ENCODE measurements at regions not wholly inside any gene's neighbourhood (a gene's known extent, or its start where the extent isn't known, plus 50 kb on each side); places are given as distances from the start of the nearest gene placed in this dataset.

DNA sequence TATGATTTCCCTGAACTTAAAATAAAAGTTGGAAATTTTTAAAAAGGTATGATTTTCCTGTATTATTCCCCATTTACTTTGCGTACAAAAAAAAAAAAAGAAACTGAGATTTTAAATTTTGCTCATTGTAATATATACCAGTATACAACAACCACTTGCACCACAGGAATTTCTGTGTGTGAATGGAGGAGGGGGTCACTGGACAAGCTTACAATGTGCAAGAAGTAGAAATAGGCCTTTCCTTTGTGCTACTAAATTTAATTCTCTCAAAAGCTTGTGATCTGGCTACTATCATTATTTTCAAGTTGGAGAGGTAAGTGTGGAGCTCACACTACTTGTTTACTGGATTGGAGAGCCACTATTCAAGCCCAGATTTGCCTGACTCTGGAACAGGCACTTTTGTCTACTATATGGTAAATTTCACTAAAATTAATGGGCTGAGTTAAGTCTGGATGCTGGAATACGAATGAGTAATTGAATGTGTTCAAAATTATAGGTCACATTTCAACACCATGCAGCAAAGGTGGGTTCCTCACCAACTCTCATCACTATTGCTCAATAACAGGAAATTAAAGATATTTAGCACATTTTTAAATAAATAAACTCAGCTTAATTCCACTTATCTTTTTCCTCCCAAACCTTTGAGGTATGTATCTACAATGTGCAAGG is 148.0 kb upstream of the MBNL1 start:
- no peak overlapping the region for H3K27ac ChIP-seq (ENCODE audit: low read length)

GRCh38 chr3:152121270-152121636 is 147.5 kb upstream of the MBNL1 start:
- no peaks in the 10 kb centered on the region for H3K4me1 ChIP-seq (ENCODE audit: control insufficient read depth, insufficient read depth, low read length)
- no peaks in the 10 kb centered on the region for H3K27me3 ChIP-seq (ENCODE audit: control insufficient read depth in 1 of 2, insufficient read depth in 2 of 2, low read length in 2 of 2)
- no peaks in the 10 kb centered on the region for H3K36me3 ChIP-seq (ENCODE audit: control insufficient read depth in 2 of 2, insufficient read depth in 2 of 2, low read length in 2 of 2)
- H3K27ac ChIP-seq (ENCODE audit: low read length), result no peak overlapping the region
- H3K4me3 ChIP-seq (ENCODE audit: low read length in 2 of 2), result no peak overlapping the region
- no peak overlapping the region for H3K9ac ChIP-seq (ENCODE audit: low read length in 2 of 2)
- H3K9me3 ChIP-seq (ENCODE audit: control insufficient read depth in 2 of 2, low read length in 2 of 2), result no peaks in the 10 kb centered on the region

More for the DNA sequence above, 148.0 kb upstream of the MBNL1 start:
- Histone ChIP-seq H3K36me3 (ENCODE audit: control insufficient read depth in 2 of 2, insufficient read depth in 2 of 2, low read length in 2 of 2) (no peaks in the 10 kb centered on the region), H3K27me3 (ENCODE audit: control insufficient read depth in 1 of 2, insufficient read depth in 2 of 2, low read length in 2 of 2) (no peaks in the 10 kb centered on the region), H3K9me3 (ENCODE audit: control insufficient read depth in 2 of 2, low read length in 2 of 2) (no peaks in the 10 kb centered on the region), H3K4me3 (ENCODE audit: low read length in 2 of 2) (no peak overlapping the region), H3K4me1 (ENCODE audit: control insufficient read depth, insufficient read depth, low read length) (no peaks in the 10 kb centered on the region), H3K9ac (ENCODE audit: low read length in 2 of 2) (no peak overlapping the region)

DNA sequence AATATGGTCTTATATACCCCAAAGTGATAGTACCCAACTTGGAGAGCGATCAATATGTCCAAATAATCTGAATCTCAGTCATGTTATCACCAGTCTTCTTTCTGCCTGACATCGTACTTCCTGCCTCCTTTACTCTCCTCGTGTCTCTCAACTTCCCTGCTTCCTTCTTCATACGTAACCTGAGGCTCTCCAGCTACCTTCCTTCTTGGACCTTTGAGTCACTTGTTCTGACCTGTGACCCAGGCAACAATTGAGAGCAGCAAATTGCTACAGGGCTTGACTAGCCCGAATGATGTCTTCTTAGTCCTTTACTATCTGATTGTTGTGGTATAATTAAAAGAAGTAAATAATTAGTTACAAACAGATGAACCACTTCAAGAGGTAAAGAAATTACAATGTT is 145.9 kb upstream of the MBNL1 start:
- H3K4me1 ChIP-seq (ENCODE audit: control insufficient read depth, insufficient read depth, low read length), result no peaks in the 10 kb centered on the region
- H3K4me3 ChIP-seq (ENCODE audit: low read length in 2 of 2), result no peak overlapping the region
- no peak overlapping the region for H3K27ac ChIP-seq (ENCODE audit: low read length)
- no peaks in the 10 kb centered on the region for H3K27me3 ChIP-seq (ENCODE audit: control insufficient read depth in 1 of 2, insufficient read depth in 2 of 2, low read length in 2 of 2)
- no peaks in the 10 kb centered on the region for H3K36me3 ChIP-seq (ENCODE audit: control insufficient read depth in 2 of 2, insufficient read depth in 2 of 2, low read length in 2 of 2)
- H3K9ac ChIP-seq (ENCODE audit: low read length in 2 of 2), result no peak overlapping the region
- H3K9me3 ChIP-seq (ENCODE audit: control insufficient read depth in 2 of 2, low read length in 2 of 2), result no peaks in the 10 kb centered on the region

DNA sequence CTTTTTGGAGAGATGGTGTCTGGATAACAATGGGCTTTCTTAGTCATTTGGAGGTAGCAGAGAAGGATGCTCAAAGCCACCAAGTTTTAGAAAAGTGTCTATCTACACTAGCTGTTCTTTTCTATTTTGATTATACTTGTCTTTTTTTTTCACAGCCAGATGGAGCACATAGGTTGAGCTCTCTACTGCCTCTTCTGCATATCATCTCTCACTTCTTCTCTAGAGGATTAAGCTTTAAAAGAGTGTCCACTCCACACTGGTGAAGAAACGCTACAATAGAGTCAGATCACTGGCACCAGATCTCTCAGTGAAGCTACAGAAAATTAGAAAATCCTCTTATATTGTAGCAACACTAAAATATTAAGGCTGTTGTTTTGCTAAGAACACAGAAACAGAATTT is 145.3 kb upstream of the MBNL1 start:
- H3K9me3 ChIP-seq (ENCODE audit: control insufficient read depth in 2 of 2, low read length in 2 of 2), result no peaks in the 10 kb centered on the region
- no peaks in the 10 kb centered on the region for H3K36me3 ChIP-seq (ENCODE audit: control insufficient read depth in 2 of 2, insufficient read depth in 2 of 2, low read length in 2 of 2)
- H3K27ac ChIP-seq (ENCODE audit: low read length), result no peak overlapping the region
- H3K9ac ChIP-seq (ENCODE audit: low read length in 2 of 2), result no peak overlapping the region
- no peaks in the 10 kb centered on the region for H3K27me3 ChIP-seq (ENCODE audit: control insufficient read depth in 1 of 2, insufficient read depth in 2 of 2, low read length in 2 of 2)
- H3K4me3 ChIP-seq (ENCODE audit: low read length in 2 of 2), result no peak overlapping the region
- H3K4me1 ChIP-seq (ENCODE audit: control insufficient read depth, insufficient read depth, low read length), result no peaks in the 10 kb centered on the region

- Histone ChIP-seq H3K36me3 (ENCODE audit: control insufficient read depth in 2 of 2, insufficient read depth in 2 of 2, low read length in 2 of 2) (no peaks in the 10 kb centered on the region), H3K27me3 (ENCODE audit: control insufficient read depth in 1 of 2, insufficient read depth in 2 of 2, low read length in 2 of 2) (no peaks in the 10 kb centered on the region), H3K4me3 (ENCODE audit: low read length in 2 of 2) (no peak overlapping the region), H3K4me1 (ENCODE audit: control insufficient read depth, insufficient read depth, low read length) (no peaks in the 10 kb centered on the region), H3K27ac (ENCODE audit: low read length) (no peak overlapping the region), H3K9me3 (ENCODE audit: control insufficient read depth in 2 of 2, low read length in 2 of 2) (no peaks in the 10 kb centered on the region), H3K9ac (ENCODE audit: low read length in 2 of 2) (no peak overlapping the region)
Observed at GRCh38 chr3:152126260-152126659, 142.5 kb upstream of the MBNL1 start.

- Histone ChIP-seq H3K27ac (ENCODE audit: low read length) (no peak overlapping the region), H3K9me3 (ENCODE audit: control insufficient read depth in 2 of 2, low read length in 2 of 2) (no peaks in the 10 kb centered on the region), H3K4me1 (ENCODE audit: control insufficient read depth, insufficient read depth, low read length) (no peaks in the 10 kb centered on the region), H3K4me3 (ENCODE audit: low read length in 2 of 2) (no peak overlapping the region), H3K36me3 (ENCODE audit: control insufficient read depth in 2 of 2, insufficient read depth in 2 of 2, low read length in 2 of 2) (no peaks in the 10 kb centered on the region), H3K27me3 (ENCODE audit: control insufficient read depth in 1 of 2, insufficient read depth in 2 of 2, low read length in 2 of 2) (no peaks in the 10 kb centered on the region), H3K9ac (ENCODE audit: low read length in 2 of 2) (no peak overlapping the region)
Observed at GRCh38 chr3:152127058-152127457, 141.7 kb upstream of the MBNL1 start.

DNA sequence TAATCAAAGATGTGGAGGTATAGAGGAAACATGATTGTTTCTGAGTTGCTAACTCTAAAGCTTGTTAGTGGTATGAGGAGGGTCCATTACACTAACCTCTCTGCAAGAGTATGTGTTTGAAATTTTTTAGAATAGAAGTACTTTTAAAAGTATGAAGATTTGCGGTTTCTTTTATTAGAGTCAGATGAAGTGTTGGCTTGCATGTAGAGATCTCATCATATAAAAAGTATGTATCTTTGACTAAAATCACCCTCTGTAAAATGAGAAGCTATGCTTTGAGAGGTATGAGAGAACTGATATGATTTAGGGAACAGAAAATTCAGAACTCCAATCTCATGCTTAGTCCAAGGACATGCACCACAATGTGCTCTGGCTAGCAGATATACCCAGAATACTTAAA is 140.4 kb upstream of the MBNL1 start:
- Histone ChIP-seq H3K36me3 (ENCODE audit: control insufficient read depth in 2 of 2, insufficient read depth in 2 of 2, low read length in 2 of 2) (no peaks in the 10 kb centered on the region), H3K9ac (ENCODE audit: low read length in 2 of 2) (no peak overlapping the region), H3K27ac (ENCODE audit: low read length) (no peak overlapping the region), H3K27me3 (ENCODE audit: control insufficient read depth in 1 of 2, insufficient read depth in 2 of 2, low read length in 2 of 2) (no peaks in the 10 kb centered on the region), H3K9me3 (ENCODE audit: control insufficient read depth in 2 of 2, low read length in 2 of 2) (no peaks in the 10 kb centered on the region), H3K4me1 (ENCODE audit: control insufficient read depth, insufficient read depth, low read length) (no peaks in the 10 kb centered on the region), H3K4me3 (ENCODE audit: low read length in 2 of 2) (no peak overlapping the region)

- H3K4me3 ChIP-seq (ENCODE audit: low read length in 2 of 2), result no peak overlapping the region
Observed at GRCh38 chr3:152139651-152140050, 129.1 kb upstream of the MBNL1 start.

GRCh38 chr3:152146461-152146860 is 122.3 kb upstream of the MBNL1 start:
- no peak overlapping the region for H3K4me3 ChIP-seq (ENCODE audit: low read length in 2 of 2)
- H3K9me3 ChIP-seq (ENCODE audit: control insufficient read depth in 2 of 2, low read length in 2 of 2), result no peaks in the 10 kb centered on the region
- no peak overlapping the region for H3K9ac ChIP-seq (ENCODE audit: low read length in 2 of 2)
- H3K4me1 ChIP-seq (ENCODE audit: control insufficient read depth, insufficient read depth, low read length), result no peaks in the 10 kb centered on the region
- H3K27me3 ChIP-seq (ENCODE audit: control insufficient read depth in 1 of 2, insufficient read depth in 2 of 2, low read length in 2 of 2), result no peaks in the 10 kb centered on the region
- no peak overlapping the region for H3K27ac ChIP-seq (ENCODE audit: low read length)
- no peaks in the 10 kb centered on the region for H3K36me3 ChIP-seq (ENCODE audit: control insufficient read depth in 2 of 2, insufficient read depth in 2 of 2, low read length in 2 of 2)

More at GRCh38 chr3:152139651-152140050, 129.1 kb upstream of the MBNL1 start:
- Histone ChIP-seq H3K4me1 (ENCODE audit: control insufficient read depth, insufficient read depth, low read length) (no peaks in the 10 kb centered on the region), H3K27me3 (ENCODE audit: control insufficient read depth in 1 of 2, insufficient read depth in 2 of 2, low read length in 2 of 2) (no peaks in the 10 kb centered on the region), H3K9me3 (ENCODE audit: control insufficient read depth in 2 of 2, low read length in 2 of 2) (peaks cover 0 to 4% of the 10 kb centered on the region in 2 donors), H3K9ac (ENCODE audit: low read length in 2 of 2) (no peak overlapping the region), H3K27ac (ENCODE audit: low read length) (no peak overlapping the region), H3K36me3 (ENCODE audit: control insufficient read depth in 2 of 2, insufficient read depth in 2 of 2, low read length in 2 of 2) (no peaks in the 10 kb centered on the region)

DNA sequence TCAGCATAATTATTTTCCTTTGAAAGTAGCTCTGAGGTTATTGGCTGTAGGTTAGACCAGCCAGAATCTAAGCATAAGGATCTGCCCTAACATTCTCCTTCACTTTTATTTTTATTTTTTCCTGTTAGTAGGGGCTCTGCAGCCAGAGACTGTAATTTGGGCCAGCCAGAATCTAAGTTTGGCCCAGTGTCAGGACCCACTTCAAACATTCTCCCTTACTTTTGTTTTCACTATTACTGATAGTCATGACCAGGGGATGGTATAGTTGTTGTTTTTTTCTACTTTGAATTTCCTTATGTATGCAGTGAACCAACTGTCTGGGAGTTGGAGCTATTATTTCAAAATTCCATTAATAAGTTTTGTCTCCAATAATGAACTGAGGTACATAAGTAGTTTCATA is 121.0 kb upstream of the MBNL1 start:
- no peaks in the 10 kb centered on the region for H3K27me3 ChIP-seq (ENCODE audit: control insufficient read depth in 1 of 2, insufficient read depth in 2 of 2, low read length in 2 of 2)
- H3K9ac ChIP-seq (ENCODE audit: low read length in 2 of 2), result no peak overlapping the region
- H3K4me3 ChIP-seq (ENCODE audit: low read length in 2 of 2), result no peak overlapping the region
- H3K27ac ChIP-seq (ENCODE audit: low read length), result no peak overlapping the region
- H3K4me1 ChIP-seq (ENCODE audit: control insufficient read depth, insufficient read depth, low read length), result no peaks in the 10 kb centered on the region
- H3K36me3 ChIP-seq (ENCODE audit: control insufficient read depth in 2 of 2, insufficient read depth in 2 of 2, low read length in 2 of 2), result no peaks in the 10 kb centered on the region
- H3K9me3 ChIP-seq (ENCODE audit: control insufficient read depth in 2 of 2, low read length in 2 of 2), result no peaks in the 10 kb centered on the region

GRCh38 chr3:152148579-152148978 is 120.2 kb upstream of the MBNL1 start:
- no peaks in the 10 kb centered on the region for H3K36me3 ChIP-seq (ENCODE audit: control insufficient read depth in 2 of 2, insufficient read depth in 2 of 2, low read length in 2 of 2)
- H3K9me3 ChIP-seq (ENCODE audit: control insufficient read depth in 2 of 2, low read length in 2 of 2), result no peaks in the 10 kb centered on the region
- H3K27ac ChIP-seq (ENCODE audit: low read length), result no peak overlapping the region
- no peak overlapping the region for H3K9ac ChIP-seq (ENCODE audit: low read length in 2 of 2)
- no peaks in the 10 kb centered on the region for H3K4me1 ChIP-seq (ENCODE audit: control insufficient read depth, insufficient read depth, low read length)
- H3K4me3 ChIP-seq (ENCODE audit: low read length in 2 of 2), result no peak overlapping the region
- H3K27me3 ChIP-seq (ENCODE audit: control insufficient read depth in 1 of 2, insufficient read depth in 2 of 2, low read length in 2 of 2), result no peaks in the 10 kb centered on the region
